Stimulated activated CD4-positive, alpha-beta T cell treated with anti-CD3 and anti-CD28 coated beads, Interleukin-2, amount 100 ng/mL, for 24 hours (primary cell): ENCODE measurements at regions not wholly inside any gene's neighbourhood (a gene's known extent, or its start where the extent isn't known, plus 50 kb on each side); places are given as distances from the start of the nearest gene placed in this dataset.
"Not testable (repeated sequence)": the region's sequence is repeated elsewhere in the genome, so short reads cannot be mapped to it uniquely, and the experiment has no call there.

ENCODE experiments used
- DNase-seq, 2 donors: peaks; one replicate each; pipeline ENCODE4 v3.0.0-alpha.2; 2020

- peak in 1 of 2 donors; percentile 1 for DNase-seq
Observed at GRCh38 chr16:33913601-33914000, 454.2 kb downstream of the TP53TG3F start.

- peak in 1 of 2 donors; percentile 1 for DNase-seq
Observed at GRCh38 chr16:33920761-33921545, 461.5 kb downstream of the TP53TG3F start.

- DNase-seq = not testable (repeated sequence)
Observed at GRCh38 chr16:33922914-33923313, 463.5 kb downstream of the TP53TG3F start.

- DNase-seq = not testable (repeated sequence)
Observed at GRCh38 chr16:33928026-33928425, 468.6 kb downstream of the TP53TG3F start.

GRCh38 chr16:33932191-33932590 is 472.8 kb downstream of the TP53TG3F start:
- DNase-seq = not testable (repeated sequence)

- DNase-seq = not testable (repeated sequence)
Observed at GRCh38 chr16:33933039-33933438, 473.6 kb downstream of the TP53TG3F start.

GRCh38 chr16:33935766-33936165 is 476.4 kb downstream of the TP53TG3F start:
- not testable (repeated sequence) for DNase-seq

GRCh38 chr16:33938097-33938496 is 478.7 kb downstream of the TP53TG3F start:
- DNase-seq = not testable (repeated sequence)

GRCh38 chr16:33961536-33961935 is 502.1 kb downstream of the TP53TG3F start:
- DNase-seq = not testable (repeated sequence)

- DNase-seq = not testable (repeated sequence)
Observed at GRCh38 chr16:33965534-33965933, 506.1 kb downstream of the TP53TG3F start.

- not testable (repeated sequence) for DNase-seq
Observed at GRCh38 chr16:33966855-33967254, 507.4 kb downstream of the TP53TG3F start.

GRCh38 chr16:33974557-33974956 is 515.1 kb downstream of the TP53TG3F start:
- not testable (repeated sequence) for DNase-seq

- not testable (repeated sequence) for DNase-seq
Observed at GRCh38 chr16:33975744-33976143, 516.3 kb downstream of the TP53TG3F start.

GRCh38 chr16:33976521-33976920 is 517.1 kb downstream of the TP53TG3F start:
- not testable (repeated sequence) for DNase-seq

- not testable (repeated sequence) for DNase-seq
Observed at GRCh38 chr16:33978784-33979183, 519.4 kb downstream of the TP53TG3F start.

GRCh38 chr16:33979613-33980012 is 520.2 kb downstream of the TP53TG3F start:
- DNase-seq = not testable (repeated sequence)

- not testable (repeated sequence) for DNase-seq
Observed at GRCh38 chr16:33980736-33981135, 521.3 kb downstream of the TP53TG3F start.

GRCh38 chr16:33984428-33984827 is 525.0 kb downstream of the TP53TG3F start:
- not testable (repeated sequence) for DNase-seq

- DNase-seq = not testable (repeated sequence)
Observed at GRCh38 chr16:33986521-33986920, 527.1 kb downstream of the TP53TG3F start.

GRCh38 chr16:33987348-33987963 is 528.0 kb downstream of the TP53TG3F start:
- not testable (repeated sequence) for DNase-seq

- DNase-seq = not testable (repeated sequence)
Observed at GRCh38 chr16:33988012-33988411, 528.6 kb downstream of the TP53TG3F start.

GRCh38 chr16:33990488-33990887 is 531.1 kb downstream of the TP53TG3F start:
- not testable (repeated sequence) for DNase-seq

GRCh38 chr16:33992513-33993177 is 533.2 kb downstream of the TP53TG3F start:
- DNase-seq = not testable (repeated sequence)
